Lung (tissue), 11 donors: ENCODE measurements at regions not wholly inside any gene's neighbourhood (a gene's known extent, or its start where the extent isn't known, plus 50 kb on each side); places are given as distances from the start of the nearest gene placed in this dataset.

Experiments
- ATAC-seq: fragments of 200-7000 bp; cut with Tn5 transposase; one replicate; pipeline ENCODE4 v1.9.1; 2020; ENCODE audit warnings: moderate number of reproducible peaks; ENCODE audit not compliant: insufficient read depth, low FRiP score
- DNase-seq, 3 donors: peaks; one replicate each; pipeline ENCODE4 v3.0.0-alpha.2; 2013 to 2017
- H3K27ac ChIP-seq, 2 donors: one replicate each; pipeline ENCODE4 v1.5.1; 2013; ENCODE audit warnings: mild to moderate bottlenecking in 2 of 2, moderate library complexity in 2 of 2, control low read depth in 1 of 2, inconsistent platforms in 1 of 2, low read depth in 1 of 2, low read length in 1 of 2
- H3K27me3 ChIP-seq, 3 donors: one replicate each; pipeline ENCODE4 v1.5.1; 2013; ENCODE audit warnings: low read length in 2 of 3; ENCODE audit not compliant: control insufficient read depth in 3 of 3, insufficient read depth in 3 of 3
- H3K36me3 ChIP-seq, 4 donors: one replicate each; pipeline ENCODE4 v1.5.1; 2013; ENCODE audit warnings: low read length in 4 of 4, mild to moderate bottlenecking in 1 of 4, moderate library complexity in 1 of 4; ENCODE audit not compliant: control insufficient read depth in 4 of 4, insufficient read depth in 4 of 4
- H3K4me1 ChIP-seq, 5 donors: one replicate each; pipeline ENCODE4 v1.5.1; 2013; ENCODE audit warnings: low read length in 5 of 5, mild to moderate bottlenecking in 2 of 5, moderate library complexity in 1 of 5; ENCODE audit not compliant: control insufficient read depth in 5 of 5, insufficient read depth in 5 of 5
- H3K4me3 ChIP-seq: one replicate; pipeline ENCODE4 v1.5.1; 2013; ENCODE audit warnings: mild to moderate bottlenecking, control low read depth, moderate library complexity
- H3K9ac ChIP-seq, 2 donors: one replicate each; pipeline ENCODE4 v1.5.1; 2013; ENCODE audit warnings: low read length in 2 of 2, control low read depth in 1 of 2; ENCODE audit not compliant: insufficient read depth in 1 of 2
- H3K9me3 ChIP-seq, 4 donors: one replicate each; pipeline ENCODE4 v1.5.1; 2013; ENCODE audit warnings: low read length in 3 of 4, mild to moderate bottlenecking in 1 of 4, moderate library complexity in 1 of 4; ENCODE audit not compliant: control insufficient read depth in 4 of 4, insufficient read depth in 3 of 4
- CTCF ChIP-seq: IDR thresholded peaks from 2 replicates; pipeline ENCODE4 v1.5.1; 2012; ENCODE audit warnings: mild to moderate bottlenecking; ENCODE audit errors: control extremely low read depth, extremely low read depth
- WGBS, 2 donors: extraction: QIAGEN DNeasy Blood & Tissue Kit; methylation state at CpG; one replicate each; pipeline ENCODE4 v1.1.7; 2013; 5-methylcytosine and 5-hydroxymethylcytosine counted together
- donor health status: control.
- donor health status: control.
- donor health status: Bipolar disorder and iron deficiency.
- donor health status: healthy.
- donor health status: DM: yes; HTN: yes; CAD: no.

- Histone ChIP-seq H3K4me3 (no peak overlapping the region), H3K36me3 (no peaks in the 10 kb centered on the region), H3K9me3 (peaks cover 0 to 3% (median 0%) of the 10 kb centered on the region in 4 donors), H3K9ac (peak overlapping the region in 1 of 2 donors; percentile 46), H3K4me1 (peaks cover 0 to 49% (median 3%) of the 10 kb centered on the region in 5 donors), H3K27me3 (no peaks in the 10 kb centered on the region), H3K27ac (peak overlapping the region; percentile 21 to 70)
- no peak for TF ChIP-seq CTCF
- ATAC-seq = no peak
- WGBS, 2 donors = 31 to 43% methylated on average over 12 of the region's 12 CpGs
- DNase-seq = peak; percentile 74 to 89 (median 83)
These were observed 964.9 kb upstream of the NR2F2 start for GRCh38 chr15:95365511-95366107.

GRCh38 chr15:95368191-95368590, 962.3 kb upstream of the NR2F2 start:
- no peak overlapping the region for H3K9ac ChIP-seq
- TF ChIP-seq CTCF = no peak
- WGBS, 2 donors = 62 to 73% methylated on average over 5 of the region's 5 CpGs
- H3K4me3 ChIP-seq = no peak overlapping the region
- DNase-seq = peak in 2 of 3 donors; percentile 10 to 19
- no peaks in the 10 kb centered on the region for H3K36me3 ChIP-seq
- no peaks in the 10 kb centered on the region for H3K27me3 ChIP-seq
- peaks cover 0 to 44% (median 3%) of the 10 kb centered on the region in 5 donors for H3K4me1 ChIP-seq
- ATAC-seq = no peak
- H3K9me3 ChIP-seq = no peaks in the 10 kb centered on the region
- no peak overlapping the region for H3K27ac ChIP-seq

- no peak for TF ChIP-seq CTCF
- WGBS, 2 donors = 80 to 90% methylated on average over 7 of the region's 7 CpGs
- ATAC-seq (no peak), DNase-seq (peak in 2 of 3 donors; percentile 15 to 34)
- Histone ChIP-seq H3K9ac (no peak overlapping the region), H3K36me3 (no peaks in the 10 kb centered on the region), H3K9me3 (no peaks in the 10 kb centered on the region), H3K4me3 (no peak overlapping the region), H3K27me3 (no peaks in the 10 kb centered on the region), H3K4me1 (peaks cover 0 to 36% (median 2%) of the 10 kb centered on the region in 5 donors), H3K27ac (no peak overlapping the region)
These were observed 961.5 kb upstream of the NR2F2 start for GRCh38 chr15:95368755-95369601.
